Esophagus muscularis mucosa (tissue), 4 donors: ENCODE measurements at regions not wholly inside any gene's neighbourhood (a gene's known extent, or its start where the extent isn't known, plus 50 kb on each side); places are given as distances from the start of the nearest gene placed in this dataset.

Source experiments
- EP300 ChIP-seq: sonication (generic); formaldehyde crosslinking; IDR thresholded peaks from one replicate; pipeline ENCODE4 v1.6.1; 2017; ENCODE audit warnings: antibody characterized with exemption
- POLR2A ChIP-seq: fragments of 450-650 bp; IDR thresholded peaks from one replicate; pipeline ENCODE4 v1.6.1; 2017; ENCODE audit warnings: antibody characterized with exemption, moderate library complexity, mild to moderate bottlenecking, low read depth
- TF ChIP-seq, protein P1 (sequence below), 3 experiments: fragments of 200-600 bp in 2 of 3; fragments of 450-650 bp in 1 of 3; sonication (generic) in 2 of 3; IDR thresholded peaks; one replicate each; pipeline ENCODE4 v1.5.1; 2017 to 2019; ENCODE audit warnings: antibody characterized with exemption in 3 of 3, mild to moderate bottlenecking in 2 of 3, moderate library complexity in 1 of 3

DNA sequence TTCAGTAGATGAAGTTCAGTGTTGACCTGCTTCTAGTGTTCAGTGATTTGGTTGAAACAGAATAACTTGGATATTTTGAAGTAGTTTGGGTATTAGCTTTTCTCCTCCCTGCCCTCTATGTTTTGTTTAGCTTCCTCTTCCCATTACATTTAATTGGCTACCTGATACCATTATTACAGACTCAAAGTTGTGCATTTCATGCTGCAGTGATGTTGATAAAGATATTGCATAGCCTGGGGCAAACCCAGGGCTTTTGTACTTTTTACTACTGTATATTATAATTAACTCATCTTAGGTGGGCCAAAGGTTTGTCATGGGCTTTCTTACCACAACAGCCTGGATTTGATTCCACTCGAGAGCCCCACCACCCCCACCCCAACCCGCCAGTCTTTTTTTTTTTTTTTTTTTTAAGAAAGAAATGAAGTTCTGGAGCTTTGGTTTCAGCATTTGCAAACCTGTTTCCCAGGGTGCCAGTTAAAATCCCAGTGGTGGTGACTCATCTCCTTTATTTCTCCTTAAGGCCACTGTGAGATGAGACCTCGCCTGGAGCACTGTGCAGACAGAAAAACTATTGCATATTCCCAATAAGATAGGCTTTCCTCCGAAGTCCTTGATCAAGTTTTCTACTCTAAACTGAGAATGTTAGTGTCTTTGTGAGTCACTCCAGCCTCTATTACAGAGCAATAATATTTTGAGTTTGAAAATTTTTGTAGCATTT lies 393.7 kb upstream of the FANCL start:
- TF ChIP-seq POLR2A (no peak), EP300 (no peak)
- TF ChIP-seq, protein P1, sequence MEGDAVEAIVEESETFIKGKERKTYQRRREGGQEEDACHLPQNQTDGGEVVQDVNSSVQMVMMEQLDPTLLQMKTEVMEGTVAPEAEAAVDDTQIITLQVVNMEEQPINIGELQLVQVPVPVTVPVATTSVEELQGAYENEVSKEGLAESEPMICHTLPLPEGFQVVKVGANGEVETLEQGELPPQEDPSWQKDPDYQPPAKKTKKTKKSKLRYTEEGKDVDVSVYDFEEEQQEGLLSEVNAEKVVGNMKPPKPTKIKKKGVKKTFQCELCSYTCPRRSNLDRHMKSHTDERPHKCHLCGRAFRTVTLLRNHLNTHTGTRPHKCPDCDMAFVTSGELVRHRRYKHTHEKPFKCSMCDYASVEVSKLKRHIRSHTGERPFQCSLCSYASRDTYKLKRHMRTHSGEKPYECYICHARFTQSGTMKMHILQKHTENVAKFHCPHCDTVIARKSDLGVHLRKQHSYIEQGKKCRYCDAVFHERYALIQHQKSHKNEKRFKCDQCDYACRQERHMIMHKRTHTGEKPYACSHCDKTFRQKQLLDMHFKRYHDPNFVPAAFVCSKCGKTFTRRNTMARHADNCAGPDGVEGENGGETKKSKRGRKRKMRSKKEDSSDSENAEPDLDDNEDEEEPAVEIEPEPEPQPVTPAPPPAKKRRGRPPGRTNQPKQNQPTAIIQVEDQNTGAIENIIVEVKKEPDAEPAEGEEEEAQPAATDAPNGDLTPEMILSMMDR (IDR thresholded peaks at IDR 0.05) = no peak
